ENCODE measurements at regions not wholly inside any gene's neighbourhood (a gene's known extent, or its start where the extent isn't known, plus 50 kb on each side); places are given as distances from the start of the nearest gene placed in this dataset.

DNA sequence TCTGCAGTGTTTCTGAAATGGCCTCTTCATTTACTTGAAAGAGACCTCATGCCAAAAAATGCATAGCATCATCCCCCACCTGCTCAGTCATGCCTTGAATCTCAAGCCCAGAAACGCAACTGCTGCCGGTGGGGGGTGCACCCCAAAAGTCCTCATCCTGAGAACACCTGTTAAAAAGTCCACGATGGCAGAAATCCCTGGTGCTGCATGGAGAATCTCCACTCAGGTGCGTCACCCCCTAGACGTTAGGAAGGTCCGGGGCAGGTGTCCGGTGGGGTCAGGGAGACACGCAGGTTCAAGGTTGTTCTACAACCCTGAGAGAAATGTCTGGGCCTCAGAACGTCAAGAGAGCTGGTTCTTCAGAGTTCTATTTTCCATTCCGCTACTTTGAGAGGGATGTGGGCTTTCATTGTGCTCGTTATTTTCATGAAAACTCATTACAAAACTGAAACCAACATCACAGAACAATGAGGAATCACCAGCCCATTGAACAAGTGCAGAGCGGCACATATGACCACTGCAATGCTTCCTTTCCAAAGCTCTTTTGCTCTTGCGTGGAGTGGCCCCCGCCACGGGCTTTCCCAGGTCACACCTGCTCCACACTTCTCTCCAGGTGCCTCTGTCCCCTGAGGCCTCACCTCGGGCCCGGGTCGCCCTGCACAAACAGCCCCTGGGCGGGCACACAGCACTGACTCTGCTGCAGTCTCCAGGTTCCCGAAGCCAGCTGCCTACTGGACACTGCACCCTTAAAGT is 201.9 kb downstream of the TOMM20 start:
- peak; percentile 64 for DNase-seq
- WGBS (ENCODE audit: insufficient coverage) = 58% methylated on average over 15 of the region's 20 CpGs
- no peaks in the 10 kb centered on the region for H3K27me3 ChIP-seq (ENCODE audit: control insufficient read depth, insufficient read depth, low read length)
- peaks cover 3% of the 10 kb centered on the region for H3K9me3 ChIP-seq (replicated peaks; ENCODE audit: control insufficient read depth, low read depth, low read length)
- peaks cover 27% of the 10 kb centered on the region for H3K4me1 ChIP-seq (ENCODE audit: control insufficient read depth, insufficient read depth, low read length)
- peak overlapping the region; percentile 75 for H3K27ac ChIP-seq (ENCODE audit: low read length)
- H3K36me3 ChIP-seq (ENCODE audit: control insufficient read depth, insufficient read depth, low read length) = no peaks in the 10 kb centered on the region
- H3K4me3 ChIP-seq (ENCODE audit: low read length) = no peak overlapping the region

DNA sequence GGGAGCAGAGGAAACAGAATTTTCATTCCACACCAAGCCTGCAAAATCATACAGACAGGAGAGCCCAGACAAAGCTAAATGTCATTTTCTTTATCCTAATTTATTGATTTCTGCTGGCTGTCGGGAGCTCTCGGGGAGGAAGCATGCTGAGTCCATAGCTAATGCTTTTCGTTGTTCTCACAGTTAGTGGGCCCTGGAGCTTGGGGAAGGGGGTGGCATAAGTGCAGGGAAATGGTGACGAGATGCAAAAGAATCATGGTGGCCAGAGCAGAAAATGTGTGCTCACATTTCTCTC is 202.4 kb downstream of the TOMM20 start:
- no CpG with 5 or more reads among the region's 4 CpGs for WGBS (ENCODE audit: insufficient coverage)
- H3K27ac ChIP-seq (ENCODE audit: low read length) = peak overlapping the region; percentile 75

DNA sequence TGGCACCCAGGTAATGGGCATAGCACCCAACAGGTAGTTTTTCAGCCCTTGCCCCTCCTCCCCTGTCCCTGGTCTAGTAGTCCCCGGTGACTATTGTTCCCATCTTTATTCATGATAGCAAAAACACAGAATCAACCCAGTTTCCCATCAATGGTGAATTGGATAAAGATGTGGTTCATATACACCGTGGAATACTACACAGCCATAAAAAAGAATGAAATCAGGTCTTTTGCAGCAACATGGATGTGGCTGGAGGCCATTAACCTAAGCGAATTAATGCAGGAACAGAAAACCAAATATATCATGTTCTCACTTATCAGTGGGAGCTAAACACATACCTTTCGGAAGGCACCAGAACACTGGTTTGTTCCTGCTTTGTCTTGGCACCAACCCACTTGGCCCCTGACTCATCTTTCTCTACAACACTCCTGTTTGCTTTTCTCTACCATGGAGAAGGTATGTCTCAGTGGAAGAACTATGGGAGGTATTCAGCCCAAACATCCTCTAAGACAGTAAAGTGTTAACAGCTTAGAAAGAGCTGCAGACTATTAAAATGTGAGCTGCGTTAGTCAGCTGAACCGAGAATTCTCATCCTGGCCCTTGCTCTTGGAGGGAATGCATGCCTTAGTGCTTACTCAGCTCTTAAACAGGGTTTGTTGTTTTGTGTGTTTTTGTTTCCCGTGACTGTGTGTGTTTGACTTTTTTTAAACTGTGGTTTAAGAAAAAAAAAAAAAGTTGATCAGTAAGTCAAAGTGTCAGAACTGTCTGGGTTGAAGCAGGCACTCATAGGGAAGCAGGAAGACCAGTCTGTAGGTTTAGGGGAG is 203.0 kb downstream of the TOMM20 start:
- 43% methylated on average over 3 of the region's 7 CpGs for WGBS (ENCODE audit: insufficient coverage)
- no peak overlapping the region for H3K4me3 ChIP-seq (ENCODE audit: low read length)
- peak overlapping the region; percentile 75 for H3K27ac ChIP-seq (ENCODE audit: low read length)
- H3K9me3 ChIP-seq (replicated peaks; ENCODE audit: control insufficient read depth, low read depth, low read length) = peaks cover 3% of the 10 kb centered on the region
- DNase-seq = peak; percentile 91
- H3K36me3 ChIP-seq (ENCODE audit: control insufficient read depth, insufficient read depth, low read length) = no peaks in the 10 kb centered on the region
- H3K27me3 ChIP-seq (ENCODE audit: control insufficient read depth, insufficient read depth, low read length) = no peaks in the 10 kb centered on the region
- H3K4me1 ChIP-seq (ENCODE audit: control insufficient read depth, insufficient read depth, low read length) = peaks cover 32% of the 10 kb centered on the region

More for the DNA sequence above, 202.4 kb downstream of the TOMM20 start:
- Histone ChIP-seq H3K36me3 (ENCODE audit: control insufficient read depth, insufficient read depth, low read length) (no peaks in the 10 kb centered on the region), H3K27me3 (ENCODE audit: control insufficient read depth, insufficient read depth, low read length) (no peaks in the 10 kb centered on the region), H3K4me3 (ENCODE audit: low read length) (no peak overlapping the region), H3K4me1 (ENCODE audit: control insufficient read depth, insufficient read depth, low read length) (peaks cover 30% of the 10 kb centered on the region), H3K9me3 (replicated peaks; ENCODE audit: control insufficient read depth, low read depth, low read length) (peaks cover 3% of the 10 kb centered on the region)
- no peak for DNase-seq

DNA sequence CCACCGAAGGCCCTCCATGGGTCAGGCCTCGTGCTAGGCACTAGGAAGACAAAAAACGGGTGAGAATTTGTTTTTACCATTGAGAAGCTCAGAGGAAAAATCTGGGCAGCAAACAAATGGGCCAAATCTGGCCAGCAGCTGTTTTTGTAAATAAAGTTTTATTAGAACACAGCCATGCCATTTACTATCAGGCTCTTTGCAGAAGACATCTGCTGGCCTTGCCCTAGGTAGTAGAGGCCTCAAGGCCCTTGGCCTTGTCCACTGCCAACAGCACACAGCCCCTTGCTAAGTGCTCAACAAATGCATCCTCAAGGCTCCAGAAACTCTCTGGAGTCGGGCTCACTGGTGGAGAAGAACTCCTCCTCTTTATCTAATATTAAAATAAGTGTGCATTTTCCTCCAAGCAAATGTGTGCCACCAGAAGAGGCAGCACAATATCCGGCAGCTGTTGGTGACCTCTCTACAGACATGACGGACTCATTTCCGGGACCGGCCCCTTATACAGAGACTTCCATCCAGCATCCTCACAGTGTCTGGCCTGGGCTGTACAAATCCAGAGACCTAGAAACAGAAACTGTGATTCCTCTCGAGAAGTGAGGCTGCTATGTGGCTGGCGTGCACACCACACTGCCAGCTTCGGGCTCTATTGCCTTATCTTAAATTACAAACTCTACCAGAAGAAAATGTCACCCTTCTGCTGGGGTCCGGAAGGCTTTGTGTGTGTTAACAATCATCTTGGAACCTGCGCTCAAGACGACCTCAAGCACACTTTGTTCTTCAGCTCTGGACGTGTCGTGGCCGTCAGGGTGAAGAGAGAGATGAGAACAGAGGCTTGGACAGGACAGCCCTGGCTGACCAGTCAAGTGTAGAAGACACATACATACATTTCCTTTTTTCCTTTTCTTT is 203.9 kb downstream of the TOMM20 start:
- no peak for DNase-seq
- WGBS (ENCODE audit: insufficient coverage) = 85% methylated on average over 10 of the region's 17 CpGs

DNA sequence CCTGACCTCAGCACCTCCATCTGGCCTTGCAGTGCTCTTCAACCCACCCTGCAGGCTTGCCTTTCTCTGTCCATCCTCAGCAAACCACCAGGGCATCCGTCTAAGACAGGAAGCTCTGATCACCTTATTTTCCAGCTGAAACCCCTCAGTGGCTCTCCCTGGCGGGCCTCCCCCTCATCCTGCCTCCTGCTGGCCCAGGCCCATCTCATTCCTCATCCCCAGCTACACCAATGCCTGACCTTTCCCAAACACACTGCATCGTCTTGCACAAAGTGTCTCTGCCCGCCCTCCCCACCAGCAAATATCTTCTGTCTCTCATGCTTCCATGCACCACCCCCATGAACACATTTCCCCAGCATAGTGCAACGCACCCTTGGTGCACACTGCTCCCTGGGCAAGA is 205.0 kb downstream of the TOMM20 start:
- Histone ChIP-seq H3K9me3 (replicated peaks; ENCODE audit: control insufficient read depth, low read depth, low read length) (peaks cover 3% of the 10 kb centered on the region), H3K27ac (ENCODE audit: low read length) (no peak overlapping the region), H3K27me3 (ENCODE audit: control insufficient read depth, insufficient read depth, low read length) (no peaks in the 10 kb centered on the region), H3K36me3 (ENCODE audit: control insufficient read depth, insufficient read depth, low read length) (no peaks in the 10 kb centered on the region), H3K4me1 (ENCODE audit: control insufficient read depth, insufficient read depth, low read length) (peaks cover 42% of the 10 kb centered on the region), H3K4me3 (ENCODE audit: low read length) (no peak overlapping the region)
- no peak for DNase-seq
- WGBS (ENCODE audit: insufficient coverage) = 75% methylated on average over 5 of the region's 5 CpGs

More for the DNA sequence above, 203.9 kb downstream of the TOMM20 start:
- Histone ChIP-seq H3K4me3 (ENCODE audit: low read length) (no peak overlapping the region), H3K9me3 (replicated peaks; ENCODE audit: control insufficient read depth, low read depth, low read length) (peaks cover 6% of the 10 kb centered on the region), H3K36me3 (ENCODE audit: control insufficient read depth, insufficient read depth, low read length) (no peaks in the 10 kb centered on the region), H3K27ac (ENCODE audit: low read length) (peak overlapping the region; percentile 47), H3K27me3 (ENCODE audit: control insufficient read depth, insufficient read depth, low read length) (no peaks in the 10 kb centered on the region), H3K4me1 (ENCODE audit: control insufficient read depth, insufficient read depth, low read length) (peaks cover 34% of the 10 kb centered on the region)

DNA sequence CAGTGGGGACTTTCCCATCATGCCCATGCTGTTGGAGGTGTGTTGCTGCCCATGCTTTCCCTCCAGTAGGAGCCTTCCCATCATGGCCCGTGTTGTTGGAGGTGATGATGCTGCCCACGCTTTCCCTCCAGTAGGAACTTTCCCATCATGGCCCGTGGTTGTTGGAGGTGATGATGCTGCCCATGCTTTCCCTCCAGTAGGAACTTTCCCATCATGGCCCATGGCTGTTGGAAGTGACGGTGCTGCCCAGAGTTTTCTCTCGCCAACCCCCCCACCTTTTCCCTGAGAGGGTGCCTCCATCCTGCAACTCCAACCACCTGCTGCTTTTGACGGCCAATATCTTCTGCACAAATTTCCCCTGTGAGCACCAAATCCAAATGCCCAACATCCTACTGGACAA is 205.7 kb downstream of the TOMM20 start:
- Histone ChIP-seq H3K4me1 (ENCODE audit: control insufficient read depth, insufficient read depth, low read length) (peaks cover 48% of the 10 kb centered on the region), H3K27ac (ENCODE audit: low read length) (no peak overlapping the region), H3K4me3 (ENCODE audit: low read length) (no peak overlapping the region)

DNA sequence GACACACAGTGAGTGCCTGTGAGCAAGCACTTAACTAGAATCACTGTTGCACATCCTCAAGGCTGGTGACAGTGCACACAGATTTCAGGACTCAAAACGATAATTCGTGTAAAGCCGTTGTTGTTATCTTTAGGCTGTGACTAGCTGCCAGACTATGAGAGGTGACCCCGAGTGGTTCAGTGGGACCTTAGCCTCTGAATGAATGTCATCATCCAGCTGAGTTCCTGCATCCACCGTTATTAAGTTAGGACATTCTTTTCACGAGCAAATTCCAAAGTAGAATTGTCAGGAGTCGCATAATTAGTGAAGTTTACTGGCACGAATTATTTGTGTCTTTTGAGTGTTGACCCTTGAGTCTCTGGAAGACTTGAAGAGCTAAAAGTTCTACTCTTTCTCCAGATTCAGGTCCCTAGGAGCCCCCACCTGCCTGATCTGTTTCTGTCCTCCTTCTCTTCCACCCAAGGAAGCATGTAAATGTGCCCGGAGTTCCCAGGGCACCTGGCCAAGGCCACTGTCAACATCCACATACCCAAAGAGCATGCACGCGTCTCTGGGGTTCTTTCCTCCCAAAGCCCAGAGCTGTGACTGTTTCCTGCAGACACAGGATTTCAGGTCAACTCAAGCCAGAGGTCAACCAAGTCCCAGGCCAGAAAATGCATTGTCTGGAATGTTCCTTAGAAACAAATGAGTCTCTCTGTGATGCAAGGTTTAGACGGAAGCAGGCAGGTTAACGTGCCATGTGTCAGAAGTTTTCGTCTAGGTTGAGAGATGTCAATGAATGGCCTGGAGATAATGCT is 207.2 kb downstream of the TOMM20 start:
- H3K36me3 ChIP-seq (ENCODE audit: control insufficient read depth, insufficient read depth, low read length) = no peaks in the 10 kb centered on the region
- peaks cover 3% of the 10 kb centered on the region for H3K9me3 ChIP-seq (replicated peaks; ENCODE audit: control insufficient read depth, low read depth, low read length)
- H3K4me1 ChIP-seq (ENCODE audit: control insufficient read depth, insufficient read depth, low read length) = peaks cover 50% of the 10 kb centered on the region
- peak overlapping the region; percentile 16 for H3K27ac ChIP-seq (ENCODE audit: low read length)
- no peaks in the 10 kb centered on the region for H3K27me3 ChIP-seq (ENCODE audit: control insufficient read depth, insufficient read depth, low read length)
- no peak for DNase-seq
- no peak overlapping the region for H3K4me3 ChIP-seq (ENCODE audit: low read length)
- 76% methylated on average over 10 of the region's 14 CpGs for WGBS (ENCODE audit: insufficient coverage)

More for the DNA sequence above, 205.7 kb downstream of the TOMM20 start:
- H3K27me3 ChIP-seq (ENCODE audit: control insufficient read depth, insufficient read depth, low read length) = no peaks in the 10 kb centered on the region
- WGBS (ENCODE audit: insufficient coverage) = 96% methylated on average over 4 of the region's 6 CpGs
- H3K36me3 ChIP-seq (ENCODE audit: control insufficient read depth, insufficient read depth, low read length) = no peaks in the 10 kb centered on the region
- H3K9me3 ChIP-seq (replicated peaks; ENCODE audit: control insufficient read depth, low read depth, low read length) = peaks cover 3% of the 10 kb centered on the region
- no peak for DNase-seq

DNA sequence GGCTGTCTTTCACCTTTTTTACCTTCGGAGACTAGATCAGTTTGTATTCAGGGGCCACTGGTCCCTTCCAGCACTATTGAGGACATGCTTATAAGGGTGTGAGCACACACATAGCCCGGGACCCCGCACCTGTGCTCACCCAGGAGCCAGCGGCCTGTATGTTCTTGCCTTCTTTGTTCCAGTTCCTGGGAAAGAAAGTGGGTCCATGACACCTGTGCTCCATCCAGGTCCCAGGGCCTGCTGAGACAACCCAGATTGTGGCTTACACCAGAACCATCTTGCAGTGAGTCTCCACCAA is 207.8 kb downstream of the TOMM20 start:
- Histone ChIP-seq H3K27ac (ENCODE audit: low read length) (peak overlapping the region; percentile 16), H3K36me3 (ENCODE audit: control insufficient read depth, insufficient read depth, low read length) (no peaks in the 10 kb centered on the region), H3K4me1 (ENCODE audit: control insufficient read depth, insufficient read depth, low read length) (peaks cover 50% of the 10 kb centered on the region), H3K27me3 (ENCODE audit: control insufficient read depth, insufficient read depth, low read length) (no peaks in the 10 kb centered on the region), H3K4me3 (ENCODE audit: low read length) (no peak overlapping the region), H3K9me3 (replicated peaks; ENCODE audit: control insufficient read depth, low read depth, low read length) (peaks cover 3% of the 10 kb centered on the region)
- no peak for DNase-seq
- 69% methylated on average over 4 of the region's 4 CpGs for WGBS (ENCODE audit: insufficient coverage)

DNA sequence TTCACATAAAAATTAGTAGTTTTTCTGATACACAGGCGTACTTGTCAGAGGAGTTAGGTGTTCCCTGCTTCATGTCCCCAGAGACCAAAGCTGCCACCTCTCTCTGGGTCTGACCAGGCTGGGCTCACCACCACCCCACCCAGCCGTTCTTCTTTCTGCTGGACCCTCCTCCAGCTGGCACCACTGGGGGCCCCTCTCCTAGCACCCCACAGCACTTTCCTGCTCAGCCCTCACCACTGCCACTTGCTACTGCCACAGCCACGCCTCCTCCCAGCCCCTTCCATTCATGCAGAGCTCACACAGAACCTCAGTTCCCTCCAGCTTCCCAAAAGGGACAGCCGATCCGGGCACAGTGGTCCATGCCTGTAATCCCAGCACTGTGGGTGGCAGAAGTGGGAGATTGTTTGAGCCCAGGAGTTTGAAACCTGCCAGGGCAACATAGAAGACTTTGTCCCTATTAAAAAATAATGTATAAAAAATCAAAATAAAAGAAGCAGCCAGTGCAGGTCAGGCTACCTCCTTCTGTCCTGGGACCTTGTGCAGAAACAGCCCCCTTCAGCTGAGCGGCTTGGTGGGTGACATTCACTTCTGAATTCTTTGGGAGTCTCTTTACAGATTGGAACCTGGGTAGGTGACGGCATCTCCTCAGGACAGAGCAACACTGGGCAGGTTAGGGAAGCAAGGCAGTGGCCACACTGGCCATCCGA is 208.3 kb downstream of the TOMM20 start:
- Histone ChIP-seq H3K4me3 (ENCODE audit: low read length) (no peak overlapping the region), H3K27ac (ENCODE audit: low read length) (no peak overlapping the region), H3K36me3 (ENCODE audit: control insufficient read depth, insufficient read depth, low read length) (no peaks in the 10 kb centered on the region), H3K27me3 (ENCODE audit: control insufficient read depth, insufficient read depth, low read length) (no peaks in the 10 kb centered on the region), H3K9me3 (replicated peaks; ENCODE audit: control insufficient read depth, low read depth, low read length) (peaks cover 3% of the 10 kb centered on the region), H3K4me1 (ENCODE audit: control insufficient read depth, insufficient read depth, low read length) (peaks cover 47% of the 10 kb centered on the region)
- DNase-seq = no peak
- 92% methylated on average over 6 of the region's 8 CpGs for WGBS (ENCODE audit: insufficient coverage)
